GM19351 (cell line): ENCODE measurements at regions not wholly inside any gene's neighbourhood (a gene's known extent, or its start where the extent isn't known, plus 50 kb on each side); places are given as distances from the start of the nearest gene placed in this dataset.

ENCODE experiments used
- ATAC-seq: cut with Tn5 transposase; IDR thresholded peaks from one replicate; pipeline ENCODE4 v1.9.1; 2021; ENCODE audit warnings: mild to moderate bottlenecking, moderate library complexity; ENCODE audit not compliant: unreplicated experiment

GRCh38 chr4:19455196-19455595 is 796.5 kb upstream of the SLIT2 start:
- ATAC-seq, result no peak

DNA sequence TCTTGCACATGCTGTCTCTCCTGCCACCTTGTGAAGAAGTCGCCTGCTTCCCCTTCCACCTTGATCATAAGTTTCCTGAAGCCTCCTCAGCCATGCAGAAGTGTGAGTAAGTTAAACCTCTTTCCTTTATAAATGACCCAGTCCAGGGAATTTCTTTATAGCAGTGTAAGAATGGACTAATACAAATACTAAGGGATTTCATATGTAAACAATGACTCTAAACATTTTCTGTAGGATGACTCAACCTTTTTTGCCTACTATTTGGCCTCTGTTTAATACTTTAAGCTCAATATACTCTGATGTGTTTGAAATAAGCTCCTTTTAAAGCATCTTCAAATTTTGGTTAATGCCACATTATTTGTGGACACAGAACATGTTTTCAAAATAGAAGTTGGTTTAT is 813.5 kb upstream of the SLIT2 start:
- no peak for ATAC-seq

- ATAC-seq, result no peak
These were observed 814.7 kb upstream of the SLIT2 start for GRCh38 chr4:19437008-19437407.

- no peak for ATAC-seq
These were observed 822.0 kb upstream of the SLIT2 start for GRCh38 chr4:19429684-19430083.

DNA sequence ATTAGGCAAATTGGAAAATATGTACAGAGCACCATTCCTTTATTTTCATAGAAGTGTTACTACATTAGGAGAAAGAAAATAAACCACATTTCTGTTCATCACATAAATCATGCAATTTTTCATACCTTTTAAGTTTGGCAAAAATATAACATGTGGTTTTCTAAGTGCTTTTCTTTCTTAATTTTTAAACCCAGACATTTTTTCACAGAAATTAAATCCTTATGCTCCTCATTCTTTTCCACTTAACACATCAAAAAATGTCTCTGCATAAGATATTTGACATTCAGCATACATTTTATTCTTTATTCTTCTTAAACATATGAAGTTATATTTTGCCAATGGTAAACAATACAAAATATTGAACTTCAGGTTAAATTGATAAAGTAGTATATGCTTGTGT is 826.6 kb upstream of the SLIT2 start:
- ATAC-seq, result no peak

- ATAC-seq, result no peak
These were observed 834.4 kb upstream of the SLIT2 start for GRCh38 chr4:19417256-19417655.

GRCh38 chr4:19416146-19416545 is 835.6 kb upstream of the SLIT2 start:
- no peak for ATAC-seq

GRCh38 chr4:19408490-19408889 is 843.2 kb upstream of the SLIT2 start:
- ATAC-seq, result no peak

DNA sequence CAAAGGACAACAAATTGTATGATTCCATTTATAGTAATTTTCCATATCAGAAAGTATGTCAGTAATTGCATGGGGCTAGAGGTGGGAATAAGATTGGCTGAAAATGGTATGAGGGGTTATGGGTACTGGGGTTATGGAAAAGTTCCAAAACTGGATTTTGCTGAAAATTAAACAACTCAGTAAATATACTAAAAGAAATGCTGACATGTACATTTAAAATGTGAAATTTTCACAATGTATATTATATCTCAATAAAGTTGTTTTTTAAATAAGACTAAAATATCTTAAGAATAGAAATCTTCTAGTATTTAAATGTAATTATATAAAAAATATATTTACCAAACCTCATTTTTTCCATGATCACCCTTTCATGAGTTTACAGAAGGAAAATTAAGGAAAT is 844.9 kb upstream of the SLIT2 start:
- no peak for ATAC-seq

DNA sequence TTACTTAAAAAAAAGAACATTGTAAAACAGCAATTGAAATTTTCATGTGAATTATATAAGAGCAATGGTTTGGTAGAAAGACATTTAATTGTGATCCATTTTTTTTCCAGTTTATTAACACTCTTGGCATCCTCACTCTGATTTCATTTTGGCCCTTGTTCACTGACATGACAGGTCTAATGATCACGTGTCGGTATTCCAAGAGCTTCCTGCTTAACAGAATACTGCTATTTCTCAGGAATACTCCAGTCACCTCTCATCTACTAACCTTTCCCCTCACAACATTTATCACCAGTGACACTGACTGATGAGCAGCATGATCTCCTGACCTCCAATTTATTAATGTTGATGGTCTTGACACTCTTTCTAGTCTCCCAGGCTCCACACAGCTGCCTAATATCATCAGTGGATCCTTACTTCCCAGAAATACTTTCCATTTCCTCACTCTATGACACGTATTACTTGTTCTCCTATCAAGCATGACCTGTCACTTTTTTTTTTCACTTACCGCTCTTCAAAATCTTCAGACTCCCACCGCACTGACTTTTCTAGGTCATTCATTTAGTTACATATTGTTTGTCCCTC is 847.8 kb upstream of the SLIT2 start:
- no peak for ATAC-seq

- ATAC-seq, result no peak
These were observed 849.1 kb upstream of the SLIT2 start for GRCh38 chr4:19402581-19403065.

DNA sequence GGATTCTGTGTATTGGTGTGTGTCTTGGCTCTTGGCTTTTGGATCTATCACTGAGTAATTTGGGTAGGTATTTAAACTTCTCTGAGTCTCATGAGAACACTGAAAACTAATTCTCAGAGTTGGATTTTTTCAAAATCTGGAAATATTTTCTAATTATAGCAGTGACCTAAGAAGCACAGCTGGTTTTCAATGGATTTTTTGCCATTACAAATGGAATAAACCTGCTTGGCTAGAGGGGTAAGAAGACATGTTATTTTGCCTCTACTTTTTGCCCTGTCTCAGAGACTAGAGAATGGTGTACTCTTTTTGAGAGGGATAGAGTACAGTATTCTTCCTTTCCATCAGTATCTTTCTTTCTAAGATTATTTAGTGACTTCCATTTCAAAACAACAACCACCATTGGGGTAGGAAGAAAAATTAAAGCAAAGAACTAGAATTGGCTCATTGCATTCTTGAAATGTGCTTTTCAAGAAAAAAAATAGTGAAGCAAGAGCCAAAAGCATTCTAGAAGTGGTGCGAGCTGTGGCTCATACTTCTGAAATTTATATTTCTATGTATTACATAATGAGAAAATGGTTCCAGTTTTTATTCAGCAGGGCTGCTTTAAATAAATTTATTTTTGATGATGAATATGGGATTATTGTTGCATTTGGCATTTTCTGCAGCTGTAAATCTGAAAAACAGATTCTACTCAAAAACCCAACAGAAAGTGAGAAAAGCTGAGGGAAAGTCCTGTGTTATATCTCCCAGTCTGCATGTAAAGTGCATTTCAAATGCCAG is 850.2 kb upstream of the SLIT2 start:
- ATAC-seq, result no peak

DNA sequence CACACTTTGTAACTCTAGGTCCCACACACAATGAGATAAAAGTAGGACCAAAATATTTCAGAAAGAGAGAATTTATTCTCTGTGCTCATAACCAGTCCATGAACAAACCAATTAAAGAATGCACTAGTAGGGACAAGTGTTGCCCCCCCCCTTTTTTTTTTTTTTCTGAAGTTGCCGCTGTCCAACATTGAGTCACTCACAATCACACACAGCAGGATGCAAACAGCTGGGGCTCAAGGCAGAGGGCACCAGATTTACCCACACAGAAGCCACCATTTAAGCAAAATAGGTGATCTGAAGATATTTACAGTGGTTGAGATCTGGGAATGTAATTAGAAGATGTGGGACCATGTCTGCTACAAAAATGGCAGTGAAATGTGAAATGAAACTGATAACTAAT is 850.9 kb upstream of the SLIT2 start:
- no peak for ATAC-seq

DNA sequence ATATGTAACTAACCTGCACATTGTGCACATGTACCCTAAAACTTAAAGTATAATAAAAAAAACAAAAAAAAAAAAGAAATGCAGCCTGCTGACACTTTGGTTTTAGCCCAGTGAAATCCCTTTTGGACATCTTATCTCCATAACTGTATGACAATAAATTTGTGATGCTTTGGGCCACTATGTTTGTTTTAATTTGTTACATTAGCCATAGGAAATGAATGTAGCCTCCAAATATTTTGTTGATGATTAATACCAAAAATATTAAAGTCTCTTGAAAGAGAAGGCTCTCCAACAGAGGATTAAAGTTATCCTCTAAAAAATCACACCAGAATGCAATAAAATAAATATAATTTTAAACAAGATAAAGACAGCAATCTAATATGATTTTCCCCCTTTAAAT is 852.7 kb upstream of the SLIT2 start:
- no peak for ATAC-seq

DNA sequence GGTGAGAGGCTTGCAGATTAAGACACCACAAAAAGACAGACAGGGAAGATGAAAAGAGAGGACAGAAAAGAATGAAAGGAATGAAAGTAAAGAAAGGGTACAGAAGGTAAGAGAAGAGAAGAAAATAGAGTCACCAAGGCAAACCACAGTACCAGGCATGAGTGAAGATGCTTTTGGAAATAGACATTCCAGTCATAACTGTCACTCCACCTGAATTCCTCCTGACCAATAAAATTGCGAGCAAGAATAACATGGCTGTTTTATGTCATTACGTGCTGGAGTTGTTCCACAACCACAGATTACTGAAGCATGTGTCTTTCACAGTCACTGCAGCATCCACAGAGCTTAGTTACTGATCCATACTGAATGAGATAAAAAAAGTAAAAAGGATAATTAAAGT is 864.9 kb upstream of the SLIT2 start:
- ATAC-seq, result no peak

DNA sequence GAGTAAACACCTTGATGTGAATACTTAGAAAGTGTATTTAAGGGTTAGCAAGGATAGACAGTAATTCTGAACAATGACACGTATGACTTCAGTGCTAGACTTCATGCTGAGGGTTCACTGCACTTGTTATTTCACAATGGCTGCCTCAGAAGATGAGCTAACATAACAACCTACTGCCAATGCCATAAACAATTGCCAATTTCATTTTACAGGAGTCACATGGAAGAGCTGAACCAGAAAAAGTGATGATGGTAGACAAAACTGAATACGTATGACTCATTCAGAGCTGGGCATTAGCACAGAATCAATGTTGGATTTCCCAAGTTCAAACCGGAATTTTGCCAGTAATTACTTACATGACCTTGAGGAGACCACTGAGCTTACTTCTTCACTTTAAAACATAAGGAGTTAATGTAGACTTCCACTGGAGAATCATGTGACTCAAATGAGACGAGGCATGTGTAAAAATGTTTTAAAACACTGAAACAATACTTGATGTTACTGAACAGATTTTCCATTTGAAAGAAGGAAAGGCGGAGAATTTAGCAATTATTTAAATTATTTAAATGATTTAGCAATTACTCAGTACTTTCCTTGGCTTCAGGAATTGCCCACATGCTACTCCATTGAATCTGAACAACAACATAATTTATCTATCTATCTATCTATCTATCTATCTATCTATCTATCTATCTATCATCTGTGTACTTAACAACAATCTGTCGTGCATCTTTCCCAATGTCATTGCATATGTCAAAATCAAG is 868.5 kb upstream of the SLIT2 start:
- ATAC-seq, result no peak

- ATAC-seq, result no peak
These were observed 870.6 kb upstream of the SLIT2 start for GRCh38 chr4:19381068-19381467.

DNA sequence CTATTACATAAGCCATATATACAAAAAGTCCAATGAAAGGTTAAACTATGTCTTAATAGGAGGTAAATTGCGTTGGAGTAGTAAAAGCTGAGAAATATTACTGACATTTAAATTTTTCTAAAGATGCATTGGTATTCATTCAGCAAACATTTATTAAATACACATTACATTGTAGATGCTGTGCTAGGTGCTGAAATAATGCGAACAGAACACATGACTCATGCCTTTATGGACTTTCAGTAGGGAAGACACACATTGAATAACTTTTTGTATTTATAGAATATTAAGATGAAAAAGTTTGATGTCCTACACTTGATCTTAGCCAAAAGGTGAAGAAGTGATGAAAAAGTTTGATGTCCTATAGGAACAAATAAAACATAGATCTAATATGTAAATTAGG is 871.1 kb upstream of the SLIT2 start:
- no peak for ATAC-seq

- no peak for ATAC-seq
These were observed 872.5 kb upstream of the SLIT2 start for GRCh38 chr4:19379191-19379708.

GRCh38 chr4:19375931-19376330 is 875.8 kb upstream of the SLIT2 start:
- ATAC-seq, result no peak

DNA sequence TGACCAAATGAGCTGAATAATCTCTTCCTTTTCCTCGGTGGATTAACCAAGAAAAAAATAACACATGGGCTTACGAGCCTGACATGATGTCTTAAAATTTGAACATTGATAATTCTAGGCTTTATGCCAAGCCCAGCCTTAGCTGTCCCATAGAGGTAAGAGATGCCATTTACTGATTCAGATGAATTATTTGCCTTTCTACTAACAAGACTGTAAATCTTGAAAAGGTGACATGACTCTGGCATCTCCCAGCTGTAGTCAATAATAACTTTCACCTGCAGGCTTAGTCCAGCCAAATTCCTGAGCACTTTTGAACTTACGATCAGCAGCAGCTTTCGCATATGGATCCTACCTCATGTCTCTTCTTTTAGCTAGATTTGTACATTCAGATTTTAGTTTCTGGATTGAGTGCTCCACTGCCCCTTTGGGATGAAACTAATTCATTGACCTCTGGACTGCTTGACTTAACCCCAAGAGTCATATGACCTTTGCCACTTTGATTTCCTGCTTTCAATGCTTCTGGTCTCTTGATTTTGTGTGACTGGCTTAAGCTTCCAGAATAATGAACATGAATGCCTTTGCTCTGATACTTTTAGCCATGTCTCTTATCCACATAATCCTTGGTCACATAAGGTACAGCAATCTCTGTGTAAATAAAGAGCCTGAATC is 876.4 kb upstream of the SLIT2 start:
- no peak for ATAC-seq
